Upper lobe of right lung (tissue), 1 donor: ENCODE measurements at regions not wholly inside any gene's neighbourhood (a gene's known extent, or its start where the extent isn't known, plus 50 kb on each side); places are given as distances from the start of the nearest gene placed in this dataset.
A peak's percentile ranks its signal among the peaks of the same experiment; 100 is the strongest.

Source experiments
- ATAC-seq: fragments of 200-7000 bp; cut with Tn5 transposase; one replicate; pipeline ENCODE4 v1.9.1; 2020; ENCODE audit warnings: mild to moderate bottlenecking, moderate library complexity
- DNase-seq: peaks from one replicate; pipeline ENCODE4 v3.0.0-alpha.2; 2020
- H3K27ac ChIP-seq: fragments of 200-600 bp; one replicate; pipeline ENCODE4 v1.8.0; 2022
- H3K27me3 ChIP-seq: fragments of 200-600 bp; one replicate; pipeline ENCODE4 v1.8.0; 2022; ENCODE audit warnings: mild to moderate bottlenecking
- H3K36me3 ChIP-seq: fragments of 200-600 bp; one replicate; pipeline ENCODE4 v1.8.0; 2022
- H3K4me1 ChIP-seq: fragments of 200-600 bp; one replicate; pipeline ENCODE4 v1.8.0; 2022
- H3K4me3 ChIP-seq: fragments of 200-600 bp; one replicate; pipeline ENCODE4 v1.8.0; 2022; ENCODE audit warnings: mild to moderate bottlenecking
- H3K9me3 ChIP-seq: fragments of 200-600 bp; one replicate; pipeline ENCODE4 v1.8.0; 2022
- CTCF ChIP-seq: fragments of 200-600 bp; IDR thresholded peaks from one replicate; pipeline ENCODE4 v1.8.0; 2022; ENCODE audit warnings: antibody characterized with exemption
- intact Hi-C: fragments of 100-400 bp; cut with DNase I; formaldehyde crosslinking; loops from one replicate; pipeline ENCODE4 v1.11.0; 2022
- donor health status: DM: no; HTN: yes; CAD: no; lungs with severe emphysema.

GRCh38 chr3:29090912-29091597, 189.8 kb upstream of the RBMS3 start:
- H3K4me3 ChIP-seq, result no peak overlapping the region
- intact Hi-C loops, result no loop called here
- DNase-seq (no peak), ATAC-seq (no peak)
- TF ChIP-seq CTCF, result no peak
- no peak overlapping the region for H3K27ac ChIP-seq
- H3K9me3 ChIP-seq, result no peaks in the 10 kb centered on the region
- H3K4me1 ChIP-seq, result no peaks in the 10 kb centered on the region
- no peaks in the 10 kb centered on the region for H3K27me3 ChIP-seq
- H3K36me3 ChIP-seq, result no peaks in the 10 kb centered on the region

- no peak overlapping the region for H3K4me3 ChIP-seq
- H3K27ac ChIP-seq, result no peak overlapping the region
- H3K36me3 ChIP-seq, result no peaks in the 10 kb centered on the region
- H3K4me1 ChIP-seq, result no peaks in the 10 kb centered on the region
- H3K9me3 ChIP-seq, result no peaks in the 10 kb centered on the region
- H3K27me3 ChIP-seq, result no peaks in the 10 kb centered on the region
- intact Hi-C loops, result no loop called here
- no peak for TF ChIP-seq CTCF
- no peak for DNase-seq
- ATAC-seq, result peak; percentile 64
These were observed 189.2 kb upstream of the RBMS3 start for GRCh38 chr3:29091599-29092189.

- intact Hi-C loops, result no loop called here
- ATAC-seq (peak; percentile 60), DNase-seq (no peak)
- no peaks in the 10 kb centered on the region for H3K4me1 ChIP-seq
- no peak overlapping the region for H3K27ac ChIP-seq
- H3K36me3 ChIP-seq, result no peaks in the 10 kb centered on the region
- H3K27me3 ChIP-seq, result no peaks in the 10 kb centered on the region
- H3K4me3 ChIP-seq, result no peak overlapping the region
- TF ChIP-seq CTCF, result no peak
- peaks cover 1% of the 10 kb centered on the region for H3K9me3 ChIP-seq
These were observed 188.5 kb upstream of the RBMS3 start for GRCh38 chr3:29092348-29092747.

- Histone ChIP-seq H3K36me3 (no peaks in the 10 kb centered on the region), H3K27ac (no peak overlapping the region), H3K4me3 (no peak overlapping the region), H3K4me1 (no peaks in the 10 kb centered on the region), H3K27me3 (no peaks in the 10 kb centered on the region), H3K9me3 (peaks cover 6% of the 10 kb centered on the region)
- DNase-seq, result no peak
- ATAC-seq, result no peak
- TF ChIP-seq CTCF, result no peak
- intact Hi-C loops, result no loop called here
These were observed 181.6 kb upstream of the RBMS3 start for GRCh38 chr3:29099296-29099695.

- H3K27ac ChIP-seq, result no peak overlapping the region
- no peaks in the 10 kb centered on the region for H3K36me3 ChIP-seq
- intact Hi-C loops, result no loop called here
- H3K4me3 ChIP-seq, result no peak overlapping the region
- no peaks in the 10 kb centered on the region for H3K4me1 ChIP-seq
- H3K9me3 ChIP-seq, result peaks cover 6% of the 10 kb centered on the region
- DNase-seq (no peak), ATAC-seq (no peak)
- TF ChIP-seq CTCF, result no peak
- no peaks in the 10 kb centered on the region for H3K27me3 ChIP-seq
These were observed 181.1 kb upstream of the RBMS3 start for GRCh38 chr3:29099775-29100174.
